ENCODE measurements at regions not wholly inside any gene's neighbourhood (a gene's known extent, or its start where the extent isn't known, plus 50 kb on each side); places are given as distances from the start of the nearest gene placed in this dataset.

DNA sequence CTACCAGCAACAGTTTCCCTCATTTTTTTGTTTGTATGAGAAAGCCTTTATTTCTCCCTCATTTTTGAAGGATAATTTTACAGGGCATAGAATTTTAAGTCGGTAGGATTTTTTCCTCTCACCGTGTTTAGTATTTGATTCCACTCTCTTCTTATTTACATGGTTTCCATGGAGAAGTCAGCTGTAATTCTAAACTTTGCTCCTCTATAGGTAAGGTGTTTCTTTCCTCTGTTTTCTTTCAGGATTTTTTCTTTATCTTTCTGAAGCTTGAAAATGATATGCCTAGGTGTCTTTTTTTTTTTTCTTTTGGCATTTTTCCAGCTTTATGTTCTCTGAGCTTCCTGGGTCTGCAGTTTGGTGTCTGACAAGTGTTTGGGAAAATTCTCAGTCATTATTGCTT lies 75.6 kb upstream of the ETV6 start:
- TF ChIP-seq, protein P1, sequence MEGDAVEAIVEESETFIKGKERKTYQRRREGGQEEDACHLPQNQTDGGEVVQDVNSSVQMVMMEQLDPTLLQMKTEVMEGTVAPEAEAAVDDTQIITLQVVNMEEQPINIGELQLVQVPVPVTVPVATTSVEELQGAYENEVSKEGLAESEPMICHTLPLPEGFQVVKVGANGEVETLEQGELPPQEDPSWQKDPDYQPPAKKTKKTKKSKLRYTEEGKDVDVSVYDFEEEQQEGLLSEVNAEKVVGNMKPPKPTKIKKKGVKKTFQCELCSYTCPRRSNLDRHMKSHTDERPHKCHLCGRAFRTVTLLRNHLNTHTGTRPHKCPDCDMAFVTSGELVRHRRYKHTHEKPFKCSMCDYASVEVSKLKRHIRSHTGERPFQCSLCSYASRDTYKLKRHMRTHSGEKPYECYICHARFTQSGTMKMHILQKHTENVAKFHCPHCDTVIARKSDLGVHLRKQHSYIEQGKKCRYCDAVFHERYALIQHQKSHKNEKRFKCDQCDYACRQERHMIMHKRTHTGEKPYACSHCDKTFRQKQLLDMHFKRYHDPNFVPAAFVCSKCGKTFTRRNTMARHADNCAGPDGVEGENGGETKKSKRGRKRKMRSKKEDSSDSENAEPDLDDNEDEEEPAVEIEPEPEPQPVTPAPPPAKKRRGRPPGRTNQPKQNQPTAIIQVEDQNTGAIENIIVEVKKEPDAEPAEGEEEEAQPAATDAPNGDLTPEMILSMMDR (conservative IDR thresholded peaks at IDR 0.05) = no peak
- no peak for TF ChIP-seq ZFX (IDR thresholded peaks at IDR 0.05)

Data from C4-2B (cell line).